HG03442 (cell line): ENCODE measurements at regions not wholly inside any gene's neighbourhood (a gene's known extent, or its start where the extent isn't known, plus 50 kb on each side); places are given as distances from the start of the nearest gene placed in this dataset.

Source experiments
- ATAC-seq: cut with Tn5 transposase; IDR thresholded peaks from one replicate; pipeline ENCODE4 v1.9.1; 2021; ENCODE audit warnings: mild to moderate bottlenecking, moderate library complexity; ENCODE audit not compliant: unreplicated experiment

- ATAC-seq = no peak
These were observed 429.8 kb upstream of the CCDC196 start for GRCh38 chr14:66056268-66056907.

GRCh38 chr14:66056926-66057552, 429.1 kb upstream of the CCDC196 start:
- no peak for ATAC-seq

- ATAC-seq = no peak
These were observed 421.0 kb upstream of the CCDC196 start for GRCh38 chr14:66065188-66065587.

GRCh38 chr14:66066981-66067776, 419.0 kb upstream of the CCDC196 start:
- ATAC-seq = no peak

- no peak for ATAC-seq
These were observed 417.1 kb upstream of the CCDC196 start for GRCh38 chr14:66069036-66069435.

GRCh38 chr14:66069830-66070541, 416.2 kb upstream of the CCDC196 start:
- ATAC-seq = no peak

- ATAC-seq = peak; percentile 59
These were observed 415.4 kb upstream of the CCDC196 start for GRCh38 chr14:66070542-66071319.

- no peak for ATAC-seq
These were observed 413.7 kb upstream of the CCDC196 start for GRCh38 chr14:66072190-66073084.

GRCh38 chr14:66074537-66074936, 411.6 kb upstream of the CCDC196 start:
- no peak for ATAC-seq

GRCh38 chr14:66076176-66076575, 410.0 kb upstream of the CCDC196 start:
- no peak for ATAC-seq

GRCh38 chr14:66078006-66078405, 408.2 kb upstream of the CCDC196 start:
- no peak for ATAC-seq

GRCh38 chr14:66081594-66082376, 404.4 kb upstream of the CCDC196 start:
- ATAC-seq = no peak

GRCh38 chr14:66085224-66085623, 400.9 kb upstream of the CCDC196 start:
- ATAC-seq = no peak

- ATAC-seq = no peak
These were observed 400.5 kb upstream of the CCDC196 start for GRCh38 chr14:66085665-66086064.

- ATAC-seq = no peak
These were observed 398.9 kb upstream of the CCDC196 start for GRCh38 chr14:66087231-66087630.

- ATAC-seq = no peak
These were observed 397.5 kb upstream of the CCDC196 start for GRCh38 chr14:66088656-66089055.

- ATAC-seq = no peak
These were observed 394.0 kb upstream of the CCDC196 start for GRCh38 chr14:66092206-66092605.

- ATAC-seq = no peak
These were observed 393.4 kb upstream of the CCDC196 start for GRCh38 chr14:66092748-66093147.
